ENCODE measurements at regions not wholly inside any gene's neighbourhood (a gene's known extent, or its start where the extent isn't known, plus 50 kb on each side); places are given as distances from the start of the nearest gene placed in this dataset.

GRCh38 chr2:125979886-125980285 is 676.1 kb upstream of the GYPC start:
- H3K27ac ChIP-seq: no peak overlapping the region
- TF ChIP-seq ZFX (IDR thresholded peaks at IDR 0.05; ENCODE audit: borderline replicate concordance): no peak
- no peak for TF ChIP-seq CTCF (IDR thresholded peaks at IDR 0.05)

DNA sequence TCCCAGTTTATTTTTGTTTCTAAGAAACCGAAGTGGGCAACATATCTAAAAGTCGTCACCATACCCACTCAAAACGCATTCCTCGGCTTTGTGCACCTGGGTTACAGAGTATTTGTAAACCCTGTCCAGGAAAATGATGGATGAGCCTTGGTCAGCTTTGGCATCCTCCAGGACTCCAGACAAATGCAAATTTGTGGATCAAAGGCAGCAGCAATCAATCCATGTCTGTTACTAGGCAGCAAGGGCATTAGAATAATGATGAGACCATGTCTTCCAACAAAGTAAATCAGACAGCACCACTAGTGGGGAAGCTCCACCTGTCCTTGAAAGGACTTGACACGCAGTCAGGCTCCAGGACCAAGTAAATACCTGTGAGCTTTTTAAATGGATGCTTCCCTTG is 672.6 kb upstream of the GYPC start:
- no peak for TF ChIP-seq CTCF (IDR thresholded peaks at IDR 0.05)
- no peak for TF ChIP-seq ZFX (IDR thresholded peaks at IDR 0.05; ENCODE audit: borderline replicate concordance)
- H3K27ac ChIP-seq: no peak overlapping the region

DNA sequence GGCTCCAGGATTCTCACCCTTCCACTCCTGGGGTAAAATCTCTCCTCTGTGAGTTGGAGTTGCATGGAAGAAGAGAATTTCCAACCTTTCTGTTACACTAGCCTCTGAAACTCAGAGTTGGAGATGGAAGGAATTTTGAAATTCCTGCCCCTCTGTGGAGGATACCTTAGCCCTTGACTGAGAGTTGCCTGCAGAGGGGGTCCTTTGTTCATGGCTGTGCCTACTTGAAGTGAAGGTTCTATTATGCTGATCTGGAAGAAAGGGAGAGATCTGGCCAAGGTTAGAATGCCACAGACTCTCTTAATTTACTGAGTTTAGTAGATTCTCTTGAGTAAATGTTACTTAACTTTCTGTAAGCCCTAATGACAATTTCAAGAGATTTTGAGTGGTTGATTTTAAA is 626.6 kb upstream of the GYPC start:
- no peak overlapping the region for H3K27ac ChIP-seq
- TF ChIP-seq ZFX (IDR thresholded peaks at IDR 0.05; ENCODE audit: borderline replicate concordance): no peak
- no peak for TF ChIP-seq CTCF (IDR thresholded peaks at IDR 0.05)

- no peak overlapping the region for H3K27ac ChIP-seq
- TF ChIP-seq ZFX (IDR thresholded peaks at IDR 0.05; ENCODE audit: borderline replicate concordance): no peak
- TF ChIP-seq CTCF (IDR thresholded peaks at IDR 0.05): no peak
These were observed 617.1 kb upstream of the GYPC start for GRCh38 chr2:126038861-126039260.

DNA sequence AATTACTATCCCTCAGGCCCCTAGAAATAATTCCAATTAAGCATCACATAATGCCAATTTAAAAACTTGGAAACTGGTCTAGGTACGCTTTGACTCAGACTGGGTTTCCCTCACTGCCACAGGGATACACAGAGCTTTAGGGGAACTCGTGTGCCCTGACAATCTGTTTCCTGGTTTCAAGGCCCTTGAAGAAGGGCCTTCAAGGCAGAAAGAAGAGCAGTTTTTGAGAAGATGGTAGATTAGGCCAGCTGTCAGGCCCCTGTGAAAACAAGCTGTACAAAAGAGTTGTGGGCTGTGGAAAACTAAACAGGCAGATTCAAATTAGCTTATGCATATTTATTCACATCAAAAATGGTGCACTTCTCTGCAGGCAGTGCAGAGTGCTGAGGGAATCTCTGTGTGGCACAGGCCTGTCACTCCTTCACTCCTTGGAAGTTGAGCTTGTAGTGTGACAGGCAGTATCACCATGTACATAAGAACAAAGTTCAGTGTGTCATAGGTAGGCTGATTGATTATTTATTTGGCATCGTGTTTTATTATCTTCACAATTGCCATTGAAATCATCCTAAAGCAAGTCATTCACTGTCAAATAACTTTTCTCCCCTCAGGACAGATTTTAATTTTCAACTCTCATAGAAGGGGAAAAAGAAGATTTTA is 614.4 kb upstream of the GYPC start:
- no peak overlapping the region for H3K27ac ChIP-seq
- TF ChIP-seq CTCF (IDR thresholded peaks at IDR 0.05) (no peak), ZFX (IDR thresholded peaks at IDR 0.05; ENCODE audit: borderline replicate concordance) (no peak)

GRCh38 chr2:126042089-126042488 is 613.9 kb upstream of the GYPC start:
- TF ChIP-seq CTCF (IDR thresholded peaks at IDR 0.05) (no peak), ZFX (IDR thresholded peaks at IDR 0.05; ENCODE audit: borderline replicate concordance) (no peak)
- H3K27ac ChIP-seq: no peak overlapping the region

- H3K27ac ChIP-seq: no peak overlapping the region
- TF ChIP-seq CTCF (IDR thresholded peaks at IDR 0.05) (no peak), ZFX (IDR thresholded peaks at IDR 0.05; ENCODE audit: borderline replicate concordance) (no peak)
These were observed 607.2 kb upstream of the GYPC start for GRCh38 chr2:126048719-126049118.

Data from 22Rv1 (cell line).